HEK293T (cell line): ENCODE measurements at regions not wholly inside any gene's neighbourhood (a gene's known extent, or its start where the extent isn't known, plus 50 kb on each side); places are given as distances from the start of the nearest gene placed in this dataset.

Experiments used
- FOXA1 ChIP-seq: fragments of 450-650 bp; IDR thresholded peaks from 2 replicates; pipeline ENCODE4 v1.6.1; 2016; ENCODE audit warnings: mild to moderate bottlenecking
- FOXK2 ChIP-seq: fragments of 450-650 bp; IDR thresholded peaks from 2 replicates; pipeline ENCODE4 v1.6.1; 2016; ENCODE audit warnings: mild to moderate bottlenecking
- FOXM1 ChIP-seq: fragments of 450-650 bp; IDR thresholded peaks from 2 replicates; pipeline ENCODE4 v1.6.1; 2017; ENCODE audit warnings: mild to moderate bottlenecking, borderline replicate concordance
- SP1 ChIP-seq: fragments of 450-650 bp; IDR thresholded peaks from 2 replicates; pipeline ENCODE4 v1.6.1; 2017
- SUZ12 ChIP-seq: fragments of 450-650 bp; IDR thresholded peaks from 2 replicates; pipeline ENCODE4 v1.6.1; 2016; ENCODE audit warnings: mild to moderate bottlenecking
- TARDBP ChIP-seq: fragments of 450-650 bp; IDR thresholded peaks from 2 replicates; pipeline ENCODE4 v1.6.1; 2016

- no peak for TF ChIP-seq SP1
- no peak for TF ChIP-seq FOXA1
- no peak for TF ChIP-seq TARDBP
- TF ChIP-seq FOXK2, result no peak
- no peak for TF ChIP-seq FOXM1
- TF ChIP-seq SUZ12, result no peak
Measured at GRCh38 chr2:5253263-5253662, 438.9 kb upstream of the SOX11 start.
